ENCODE measurements at regions not wholly inside any gene's neighbourhood (a gene's known extent, or its start where the extent isn't known, plus 50 kb on each side); places are given as distances from the start of the nearest gene placed in this dataset.

- POLR2A ChIA-PET: no interaction called here
- H3K36me3 ChIP-seq (ENCODE audit: control insufficient read depth, insufficient read depth, low read length): no peaks in the 10 kb centered on the region
- no peak overlapping the region for H3K4me3 ChIP-seq (ENCODE audit: low read depth, low read length)
- Mint-ChIP-seq H3K27me3 (ENCODE audit: insufficient read depth, unreplicated experiment) (peaks cover 28% of the 10 kb centered on the region), H3K4me3 (ENCODE audit: unreplicated experiment) (no peak overlapping the region), H3K4me1 (ENCODE audit: low read depth, unreplicated experiment) (no peaks in the 10 kb centered on the region), H3K9me3 (ENCODE audit: unreplicated experiment) (peaks cover 12% of the 10 kb centered on the region), H3K27ac (ENCODE audit: unreplicated experiment) (no peak overlapping the region), H3K36me3 (ENCODE audit: insufficient read depth, unreplicated experiment) (no peaks in the 10 kb centered on the region)
- no peak for DNase-seq
- no peaks in the 10 kb centered on the region for H3K9me3 ChIP-seq
- no peaks in the 10 kb centered on the region for H3K4me1 ChIP-seq
- H3K27me3 ChIP-seq (replicated peaks; ENCODE audit: control insufficient read depth, insufficient read depth, low read length): 0 out of 2 replicates have a peak, but pooled peaks cover 3% of the 10 kb centered on the region
- CTCF ChIA-PET: no interaction called here
- intact Hi-C loops (cut with micrococcal nuclease; ENCODE audit: unreplicated experiment): no loop called here
- TF ChIP-seq CTCF (IDR thresholded peaks at IDR 0.05; ENCODE audit: insufficient read depth in 1 of 2, low read depth in 1 of 2, low read length in 1 of 2, severe bottlenecking in 1 of 2, unreplicated experiment in 1 of 2): no peak
- no TSS peak for BruUV-seq (replicated peaks)
These were observed 78.6 kb upstream of the CCL2 start for GRCh38 chr17:34176440-34176839.

GRCh38 chr17:34177642-34178041 is 77.4 kb upstream of the CCL2 start:
- H3K36me3 Mint-ChIP-seq (ENCODE audit: insufficient read depth, unreplicated experiment): no peaks in the 10 kb centered on the region
- TF ChIP-seq CTCF (IDR thresholded peaks at IDR 0.05; ENCODE audit: insufficient read depth in 1 of 2, low read depth in 1 of 2, low read length in 1 of 2, severe bottlenecking in 1 of 2, unreplicated experiment in 1 of 2): no peak
- DNase-seq: no peak
- H3K9me3 Mint-ChIP-seq (ENCODE audit: unreplicated experiment): no peaks in the 10 kb centered on the region
- BruUV-seq (replicated peaks): no TSS peak
- intact Hi-C loops (cut with micrococcal nuclease; ENCODE audit: unreplicated experiment): no loop called here
- no peaks in the 10 kb centered on the region for H3K36me3 ChIP-seq (ENCODE audit: control insufficient read depth, insufficient read depth, low read length)
- ChIA-PET POLR2A (no interaction called here), CTCF (interaction anchor here (0.7 kb wide), 1 partner anchor 184 kb away, joined by 4 read pairs; no protein-coding TSS in a partner anchor)
- H3K4me1 Mint-ChIP-seq (ENCODE audit: low read depth, unreplicated experiment): no peaks in the 10 kb centered on the region
- H3K4me1 ChIP-seq: no peaks in the 10 kb centered on the region
- no peaks in the 10 kb centered on the region for H3K9me3 ChIP-seq
- H3K4me3 Mint-ChIP-seq (ENCODE audit: unreplicated experiment): no peak overlapping the region
- peaks cover 31% of the 10 kb centered on the region for H3K27me3 Mint-ChIP-seq (ENCODE audit: insufficient read depth, unreplicated experiment)
- no peak overlapping the region for H3K4me3 ChIP-seq (ENCODE audit: low read depth, low read length)
- no peak overlapping the region for H3K27ac Mint-ChIP-seq (ENCODE audit: unreplicated experiment)
- 0 out of 2 replicates have a peak, but pooled peaks cover 3% of the 10 kb centered on the region for H3K27me3 ChIP-seq (replicated peaks; ENCODE audit: control insufficient read depth, insufficient read depth, low read length)

GRCh38 chr17:34178092-34178491 is 77.0 kb upstream of the CCL2 start:
- Histone ChIP-seq H3K36me3 (ENCODE audit: control insufficient read depth, insufficient read depth, low read length) (no peaks in the 10 kb centered on the region), H3K4me1 (no peaks in the 10 kb centered on the region), H3K27me3 (replicated peaks; ENCODE audit: control insufficient read depth, insufficient read depth, low read length) (0 out of 2 replicates have a peak, but pooled peaks cover 3% of the 10 kb centered on the region), H3K4me3 (ENCODE audit: low read depth, low read length) (no peak overlapping the region), H3K9me3 (no peaks in the 10 kb centered on the region)
- ChIA-PET POLR2A (no interaction called here), CTCF (no interaction called here)
- DNase-seq: no peak
- Mint-ChIP-seq H3K27me3 (ENCODE audit: insufficient read depth, unreplicated experiment) (peaks cover 31% of the 10 kb centered on the region), H3K4me3 (ENCODE audit: unreplicated experiment) (no peak overlapping the region), H3K27ac (ENCODE audit: unreplicated experiment) (no peak overlapping the region), H3K9me3 (ENCODE audit: unreplicated experiment) (no peaks in the 10 kb centered on the region), H3K4me1 (ENCODE audit: low read depth, unreplicated experiment) (no peaks in the 10 kb centered on the region), H3K36me3 (ENCODE audit: insufficient read depth, unreplicated experiment) (no peaks in the 10 kb centered on the region)
- intact Hi-C loops (cut with micrococcal nuclease; ENCODE audit: unreplicated experiment): no loop called here
- no peak for TF ChIP-seq CTCF (IDR thresholded peaks at IDR 0.05; ENCODE audit: insufficient read depth in 1 of 2, low read depth in 1 of 2, low read length in 1 of 2, severe bottlenecking in 1 of 2, unreplicated experiment in 1 of 2)
- no TSS peak for BruUV-seq (replicated peaks)
